ENCODE measurements at regions not wholly inside any gene's neighbourhood (a gene's known extent, or its start where the extent isn't known, plus 50 kb on each side); places are given as distances from the start of the nearest gene placed in this dataset.

- no peak for DNase-seq (ENCODE audit: low read depth in 2 of 2)
Measured at GRCh38 chr6:108734271-108734922, 113.8 kb upstream of the ARMC2 start.

- DNase-seq (ENCODE audit: low read depth in 2 of 2), result no peak
Measured at GRCh38 chr6:108735310-108736001, 112.8 kb upstream of the ARMC2 start.

GRCh38 chr6:108736002-108736361 is 112.2 kb upstream of the ARMC2 start:
- no peak for DNase-seq (ENCODE audit: low read depth in 2 of 2)

- no peak for DNase-seq (ENCODE audit: low read depth in 2 of 2)
Measured at GRCh38 chr6:108736832-108737231, 111.4 kb upstream of the ARMC2 start.

GRCh38 chr6:108737594-108738546 is 110.4 kb upstream of the ARMC2 start:
- peak; percentile 35 to 52 for DNase-seq (ENCODE audit: low read depth in 2 of 2)

GRCh38 chr6:108738684-108739416 is 109.4 kb upstream of the ARMC2 start:
- DNase-seq (ENCODE audit: low read depth in 2 of 2), result no peak

- DNase-seq (ENCODE audit: low read depth in 2 of 2), result no peak
Measured at GRCh38 chr6:108739496-108740330, 108.5 kb upstream of the ARMC2 start.

- no peak for DNase-seq (ENCODE audit: low read depth in 2 of 2)
Measured at GRCh38 chr6:108741331-108741989, 106.8 kb upstream of the ARMC2 start.

- DNase-seq (ENCODE audit: low read depth in 2 of 2), result no peak
Measured at GRCh38 chr6:108742041-108742440, 106.2 kb upstream of the ARMC2 start.

GRCh38 chr6:108744244-108744972 is 103.8 kb upstream of the ARMC2 start:
- DNase-seq (ENCODE audit: low read depth in 2 of 2), result no peak

GRCh38 chr6:108744996-108745395 is 103.2 kb upstream of the ARMC2 start:
- no peak for DNase-seq (ENCODE audit: low read depth in 2 of 2)

- DNase-seq (ENCODE audit: low read depth in 2 of 2), result no peak
Measured at GRCh38 chr6:108745664-108746336, 102.4 kb upstream of the ARMC2 start.

- DNase-seq (ENCODE audit: low read depth in 2 of 2), result no peak
Measured at GRCh38 chr6:108746366-108746765, 101.9 kb upstream of the ARMC2 start.

- no peak for DNase-seq (ENCODE audit: low read depth in 2 of 2)
Measured at GRCh38 chr6:108746836-108747575, 101.2 kb upstream of the ARMC2 start.

GRCh38 chr6:108748055-108748454 is 100.2 kb upstream of the ARMC2 start:
- no peak for DNase-seq (ENCODE audit: low read depth in 2 of 2)

GRCh38 chr6:108748959-108749358 is 99.3 kb upstream of the ARMC2 start:
- DNase-seq (ENCODE audit: low read depth in 2 of 2), result no peak

GRCh38 chr6:108750801-108751200 is 97.4 kb upstream of the ARMC2 start:
- DNase-seq (ENCODE audit: low read depth in 2 of 2), result no peak

GRCh38 chr6:108751282-108751681 is 96.9 kb upstream of the ARMC2 start:
- DNase-seq (ENCODE audit: low read depth in 2 of 2), result no peak

Measured in stimulated activated CD4-positive, alpha-beta T cell treated with anti-CD3 and anti-CD28 coated beads, Interleukin-4, amount 100 ng/mL, for 48 hours (primary cell).